ENCODE measurements at regions not wholly inside any gene's neighbourhood (a gene's known extent, or its start where the extent isn't known, plus 50 kb on each side); places are given as distances from the start of the nearest gene placed in this dataset.

- DNase-seq (ENCODE audit: low spot score in 2 of 2): no peak
- no peak overlapping the region for H3K27ac ChIP-seq
Observed at GRCh38 chr4:29175291-29175690, 1544.9 kb upstream of the PCDH7 start.

DNA sequence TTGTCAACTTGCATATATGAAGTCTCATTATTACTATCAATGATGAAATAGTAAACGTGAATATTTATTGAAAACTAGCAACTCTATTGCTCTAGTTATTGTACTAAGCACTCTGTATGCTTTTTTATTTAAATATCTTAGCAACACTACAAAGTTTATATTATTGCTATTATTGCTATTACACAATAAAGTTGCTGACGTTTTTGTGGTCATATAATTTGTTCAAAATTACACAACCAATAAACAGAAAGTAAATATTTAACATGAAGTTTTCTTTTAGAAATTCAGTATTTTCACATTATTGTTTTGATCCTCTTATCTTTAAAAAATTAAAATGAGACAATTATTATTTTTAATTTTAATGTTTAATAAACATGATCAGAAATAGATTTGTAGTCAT, 1521.1 kb upstream of the PCDH7 start:
- Histone ChIP-seq H3K9me3 (no peaks in the 10 kb centered on the region), H3K36me3 (no peaks in the 10 kb centered on the region), H3K27ac (no peak overlapping the region), H3K27me3 (no peaks in the 10 kb centered on the region), H3K4me3 (no peak overlapping the region), H3K4me1 (no peaks in the 10 kb centered on the region)
- DNase-seq (ENCODE audit: low spot score in 2 of 2): no peak
- intact Hi-C loops (cut with DNase I): no loop called here
- TF ChIP-seq CTCF (IDR thresholded peaks at IDR 0.05): no peak

More at GRCh38 chr4:29175291-29175690, 1544.9 kb upstream of the PCDH7 start:
- TF ChIP-seq CTCF (IDR thresholded peaks at IDR 0.05): no peak
- intact Hi-C loops (cut with DNase I): no loop called here
- H3K36me3 ChIP-seq: no peaks in the 10 kb centered on the region
- H3K4me1 ChIP-seq: no peaks in the 10 kb centered on the region
- no peak overlapping the region for H3K4me3 ChIP-seq
- H3K27me3 ChIP-seq: no peaks in the 10 kb centered on the region
- H3K9me3 ChIP-seq: no peaks in the 10 kb centered on the region

GRCh38 chr4:29199485-29199884, 1520.7 kb upstream of the PCDH7 start:
- TF ChIP-seq CTCF (IDR thresholded peaks at IDR 0.05): no peak

GRCh38 chr4:29213020-29213419, 1507.1 kb upstream of the PCDH7 start:
- no peaks in the 10 kb centered on the region for H3K36me3 ChIP-seq
- no peaks in the 10 kb centered on the region for H3K9me3 ChIP-seq
- DNase-seq (ENCODE audit: low spot score in 2 of 2): no peak
- no peaks in the 10 kb centered on the region for H3K4me1 ChIP-seq
- H3K27ac ChIP-seq: no peak overlapping the region
- H3K27me3 ChIP-seq: no peaks in the 10 kb centered on the region
- H3K4me3 ChIP-seq: no peak overlapping the region
- intact Hi-C loops (cut with DNase I): no loop called here
- TF ChIP-seq CTCF (IDR thresholded peaks at IDR 0.05): no peak

More at GRCh38 chr4:29199485-29199884, 1520.7 kb upstream of the PCDH7 start:
- intact Hi-C loops (cut with DNase I): no loop called here
- H3K4me1 ChIP-seq: no peaks in the 10 kb centered on the region
- no peak overlapping the region for H3K4me3 ChIP-seq
- no peak for DNase-seq (ENCODE audit: low spot score in 2 of 2)
- H3K27me3 ChIP-seq: no peaks in the 10 kb centered on the region
- H3K27ac ChIP-seq: no peak overlapping the region
- H3K9me3 ChIP-seq: no peaks in the 10 kb centered on the region
- no peaks in the 10 kb centered on the region for H3K36me3 ChIP-seq

DNA sequence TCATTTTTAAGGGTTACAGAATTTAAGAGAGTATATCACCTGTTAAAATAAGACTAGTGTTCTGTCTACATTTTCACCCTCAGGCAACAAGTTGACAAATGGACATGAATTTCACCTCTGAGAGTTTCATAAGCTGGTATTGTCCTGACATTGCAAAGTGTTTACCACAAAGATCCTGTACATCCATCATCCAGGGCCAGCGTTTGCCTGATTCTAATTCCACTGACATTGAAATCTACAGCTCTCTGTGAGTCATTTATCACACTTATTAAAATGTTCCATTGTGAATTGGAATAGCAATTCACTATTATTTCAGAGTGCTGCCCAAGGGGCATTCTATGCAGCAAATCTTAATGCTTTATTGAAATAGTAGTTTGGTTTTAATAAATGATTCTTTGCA, 1499.4 kb upstream of the PCDH7 start:
- Histone ChIP-seq H3K4me1 (no peaks in the 10 kb centered on the region), H3K36me3 (no peaks in the 10 kb centered on the region), H3K4me3 (no peak overlapping the region), H3K9me3 (no peaks in the 10 kb centered on the region), H3K27ac (no peak overlapping the region), H3K27me3 (no peaks in the 10 kb centered on the region)
- no peak for TF ChIP-seq CTCF (IDR thresholded peaks at IDR 0.05)
- DNase-seq (ENCODE audit: low spot score in 2 of 2): no peak
- intact Hi-C loops (cut with DNase I): no loop called here

DNA sequence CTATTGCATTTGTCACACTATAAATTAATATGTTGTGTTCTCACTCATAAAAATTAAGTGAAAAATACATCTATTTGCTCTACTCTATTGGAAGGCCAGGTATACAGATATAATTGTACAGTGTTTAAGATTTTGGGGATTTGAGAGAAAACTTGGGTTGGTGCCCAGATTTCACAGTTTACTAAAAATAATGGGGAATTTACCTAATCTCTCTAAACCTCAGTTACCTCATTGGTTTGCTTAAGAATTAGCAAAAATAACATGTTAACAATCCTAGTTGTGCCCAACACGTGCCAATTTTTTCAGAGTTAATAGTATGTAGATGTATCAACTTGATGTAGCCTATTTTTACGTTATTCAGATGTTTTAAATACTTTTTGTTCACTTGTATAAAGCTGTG, 1495.3 kb upstream of the PCDH7 start:
- Histone ChIP-seq H3K27ac (no peak overlapping the region), H3K4me3 (no peak overlapping the region), H3K36me3 (no peaks in the 10 kb centered on the region), H3K9me3 (no peaks in the 10 kb centered on the region), H3K4me1 (no peaks in the 10 kb centered on the region), H3K27me3 (no peaks in the 10 kb centered on the region)
- intact Hi-C loops (cut with DNase I): no loop called here
- TF ChIP-seq CTCF (IDR thresholded peaks at IDR 0.05): no peak
- no peak for DNase-seq (ENCODE audit: low spot score in 2 of 2)

Measured in ascending aorta (tissue), 2 donors.